ENCODE measurements at regions not wholly inside any gene's neighbourhood (a gene's known extent, or its start where the extent isn't known, plus 50 kb on each side); places are given as distances from the start of the nearest gene placed in this dataset.
"Not testable (repeated sequence)": the region's sequence is repeated elsewhere in the genome, so short reads cannot be mapped to it uniquely, and the experiment has no call there.

- intact Hi-C loops (cut with DNase I), result no loop called here
- DNase-seq (ENCODE audit: low spot score), result no peak
Observed at GRCh38 chr3:20958161-20958560, 772.2 kb upstream of the SGO1 start.

GRCh38 chr3:20945892-20946291 lies 759.9 kb upstream of the SGO1 start:
- intact Hi-C loops (cut with DNase I), result no loop called here

GRCh38 chr3:20935791-20936190 lies 749.8 kb upstream of the SGO1 start:
- intact Hi-C loops (cut with DNase I), result no loop called here
- DNase-seq (ENCODE audit: low spot score), result no peak

More at GRCh38 chr3:20945892-20946291, 759.9 kb upstream of the SGO1 start:
- DNase-seq (ENCODE audit: low spot score), result no peak

GRCh38 chr3:20931834-20932233 lies 745.8 kb upstream of the SGO1 start:
- DNase-seq (ENCODE audit: low spot score), result no peak
- intact Hi-C loops (cut with DNase I), result no loop called here

GRCh38 chr3:20930034-20930433 lies 744.0 kb upstream of the SGO1 start:
- DNase-seq (ENCODE audit: low spot score), result no peak
- intact Hi-C loops (cut with DNase I), result no loop called here

GRCh38 chr3:20924646-20925385 lies 738.8 kb upstream of the SGO1 start:
- no peak for DNase-seq (ENCODE audit: low spot score)
- intact Hi-C loops (cut with DNase I), result no loop called here

- intact Hi-C loops (cut with DNase I); DNase-seq (ENCODE audit: low spot score): not testable (repeated sequence)
Observed at GRCh38 chr3:20921112-20921511, 735.1 kb upstream of the SGO1 start.

- intact Hi-C loops (cut with DNase I), result no loop called here
- no peak for DNase-seq (ENCODE audit: low spot score)
Observed at GRCh38 chr3:20916951-20917606, 731.1 kb upstream of the SGO1 start.

- intact Hi-C loops (cut with DNase I), result no loop called here
- DNase-seq (ENCODE audit: low spot score), result no peak
Observed at GRCh38 chr3:20914310-20914709, 728.3 kb upstream of the SGO1 start.

- DNase-seq (ENCODE audit: low spot score), result no peak
- intact Hi-C loops (cut with DNase I), result no loop called here
Observed at GRCh38 chr3:20912406-20912805, 726.4 kb upstream of the SGO1 start.

- intact Hi-C loops (cut with DNase I), result no loop called here
- DNase-seq (ENCODE audit: low spot score), result no peak
Observed at GRCh38 chr3:20909511-20909910, 723.5 kb upstream of the SGO1 start.

- no peak for DNase-seq (ENCODE audit: low spot score)
- intact Hi-C loops (cut with DNase I), result no loop called here
Observed at GRCh38 chr3:20905210-20905805, 719.3 kb upstream of the SGO1 start.

GRCh38 chr3:20904671-20905070 lies 718.7 kb upstream of the SGO1 start:
- DNase-seq (ENCODE audit: low spot score), result no peak
- intact Hi-C loops (cut with DNase I), result no loop called here

- DNase-seq (ENCODE audit: low spot score), result no peak
- intact Hi-C loops (cut with DNase I), result no loop called here
Observed at GRCh38 chr3:20898962-20899361, 713.0 kb upstream of the SGO1 start.

GRCh38 chr3:20890111-20890519 lies 704.1 kb upstream of the SGO1 start:
- no peak for DNase-seq (ENCODE audit: low spot score)
- intact Hi-C loops (cut with DNase I), result no loop called here

GRCh38 chr3:20878691-20879090 lies 692.7 kb upstream of the SGO1 start:
- intact Hi-C loops (cut with DNase I), result no loop called here
- DNase-seq (ENCODE audit: low spot score), result no peak

GRCh38 chr3:20873235-20873634 lies 687.2 kb upstream of the SGO1 start:
- DNase-seq (ENCODE audit: low spot score), result no peak
- intact Hi-C loops (cut with DNase I), result no loop called here

- no peak for DNase-seq (ENCODE audit: low spot score)
- intact Hi-C loops (cut with DNase I), result no loop called here
Observed at GRCh38 chr3:20870106-20870899, 684.3 kb upstream of the SGO1 start.

- intact Hi-C loops (cut with DNase I), result no loop called here
- no peak for DNase-seq (ENCODE audit: low spot score)
Observed at GRCh38 chr3:20865803-20866202, 679.8 kb upstream of the SGO1 start.

GRCh38 chr3:20861454-20861853 lies 675.4 kb upstream of the SGO1 start:
- intact Hi-C loops (cut with DNase I), result no loop called here
- DNase-seq (ENCODE audit: low spot score), result no peak
